ENCODE measurements at regions not wholly inside any gene's neighbourhood (a gene's known extent, or its start where the extent isn't known, plus 50 kb on each side); places are given as distances from the start of the nearest gene placed in this dataset.

GRCh38 chr14:84351646-84352045 is 1178.3 kb upstream of the FLRT2 start:
- no peak for TF ChIP-seq CTCF (IDR thresholded peaks at IDR 0.05; ENCODE audit: poor library complexity)
- no peak for TF ChIP-seq EZH2 (IDR thresholded peaks at IDR 0.05; ENCODE audit: borderline replicate concordance)
- TF ChIP-seq EZH2phosphoT487 (IDR thresholded peaks at IDR 0.05; ENCODE audit: low read depth, severe bottlenecking, unreplicated experiment), result no peak
